NCI-H1930 (cell line): ENCODE measurements at regions not wholly inside any gene's neighbourhood (a gene's known extent, or its start where the extent isn't known, plus 50 kb on each side); places are given as distances from the start of the nearest gene placed in this dataset.
"Not testable (repeated sequence)": the region's sequence is repeated elsewhere in the genome, so short reads cannot be mapped to it uniquely, and the experiment has no call there.

Source experiments
- DNase-seq, 2 experiments: peaks; one replicate each; lab custom pipeline; 2025; lab: John Stamatoyannopoulos, UW

DNA sequence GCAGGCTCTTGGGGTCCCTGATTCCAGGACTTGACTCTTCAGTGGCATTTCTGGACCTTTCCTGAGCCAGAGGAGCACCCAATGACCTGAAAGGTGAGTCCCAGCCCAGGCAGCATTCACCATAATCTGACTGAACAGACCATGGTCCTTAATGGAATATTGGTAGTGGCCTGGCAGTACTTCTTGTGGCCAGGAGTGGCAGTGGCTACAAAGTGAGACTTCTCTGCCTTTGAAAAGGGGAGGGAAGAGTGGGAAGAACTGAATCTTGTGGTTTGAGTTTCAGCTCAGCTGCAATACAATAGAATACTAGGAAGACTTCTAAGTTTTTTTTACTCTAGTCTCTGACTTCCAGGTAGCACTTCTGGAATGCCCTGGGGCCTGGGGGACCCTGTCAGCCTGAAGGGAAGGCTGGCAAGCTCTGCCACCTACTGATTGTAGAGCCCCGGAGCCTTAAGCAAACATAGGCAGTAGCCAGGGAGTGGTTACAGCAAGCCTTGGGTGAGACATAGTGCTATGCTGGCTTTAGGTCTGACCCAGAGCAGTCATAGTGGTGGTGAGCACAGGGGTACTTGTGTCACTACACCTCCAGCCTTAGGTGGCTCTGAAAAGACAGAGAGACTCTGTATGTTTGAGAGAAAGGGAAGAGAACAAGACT lies 674.2 kb upstream of the MANEA start:
- no peak for DNase-seq

DNA sequence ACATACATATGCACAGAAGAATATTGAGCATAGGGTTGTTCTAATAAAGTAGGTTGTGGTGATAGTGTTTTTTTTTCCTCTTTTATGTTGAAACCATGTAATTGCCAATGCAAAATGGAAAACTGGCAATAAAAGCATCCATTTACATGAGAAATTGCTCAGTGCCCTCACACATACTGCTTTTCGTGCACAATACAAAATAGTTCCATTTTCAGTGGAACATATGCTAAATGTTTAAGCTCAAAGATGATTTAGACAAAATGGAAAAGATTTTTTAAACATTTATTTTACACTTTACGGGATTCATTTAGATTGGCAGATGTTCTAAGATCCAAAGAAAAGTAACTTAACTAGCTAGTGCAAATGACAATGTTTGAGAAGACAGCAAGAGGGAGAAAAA lies 678.1 kb upstream of the MANEA start:
- no peak for DNase-seq

DNA sequence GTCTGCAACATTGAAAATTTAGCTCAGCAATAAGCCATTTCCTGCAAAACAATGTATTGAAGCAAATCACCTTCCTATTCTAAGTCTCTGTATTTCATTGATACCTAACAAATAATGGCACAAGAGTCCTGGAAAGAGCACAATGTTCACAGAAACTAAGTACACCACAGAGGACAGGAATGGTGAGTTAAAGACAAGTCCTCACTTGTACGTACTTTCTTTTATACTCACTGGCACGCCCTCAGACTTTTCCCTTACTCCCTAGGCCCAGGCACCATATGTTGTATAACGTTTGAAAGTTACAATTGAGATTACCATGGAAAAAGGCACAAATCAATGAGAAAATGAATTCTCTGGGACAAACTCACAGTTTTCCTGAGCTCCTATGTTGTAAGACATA lies 683.0 kb upstream of the MANEA start:
- DNase-seq: no peak

GRCh38 chr6:94893327-94893726 lies 684.0 kb upstream of the MANEA start:
- no peak for DNase-seq

DNA sequence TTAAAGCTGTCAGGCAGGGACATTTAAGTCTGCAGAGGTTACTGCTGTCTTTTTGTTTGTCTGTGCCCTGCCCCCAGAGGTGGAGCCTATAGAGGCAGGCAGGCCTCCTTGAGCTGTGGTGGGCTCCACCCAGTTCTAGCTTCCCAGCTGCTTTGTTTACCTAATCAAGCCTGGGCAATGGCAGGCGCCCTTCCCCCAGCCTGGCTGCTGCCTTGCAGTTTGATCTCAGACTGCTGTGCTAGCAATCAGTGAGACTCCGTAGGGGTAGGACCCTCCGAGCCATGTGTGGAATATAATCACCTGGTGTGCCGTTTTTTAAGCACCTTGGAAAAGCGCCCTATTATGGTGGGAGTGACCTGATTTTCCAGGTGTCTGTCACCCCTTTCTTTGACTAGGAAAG lies 703.5 kb upstream of the MANEA start:
- not testable (repeated sequence) for DNase-seq

- DNase-seq: no peak
Measured at GRCh38 chr6:94862112-94862511, 715.2 kb upstream of the MANEA start.

DNA sequence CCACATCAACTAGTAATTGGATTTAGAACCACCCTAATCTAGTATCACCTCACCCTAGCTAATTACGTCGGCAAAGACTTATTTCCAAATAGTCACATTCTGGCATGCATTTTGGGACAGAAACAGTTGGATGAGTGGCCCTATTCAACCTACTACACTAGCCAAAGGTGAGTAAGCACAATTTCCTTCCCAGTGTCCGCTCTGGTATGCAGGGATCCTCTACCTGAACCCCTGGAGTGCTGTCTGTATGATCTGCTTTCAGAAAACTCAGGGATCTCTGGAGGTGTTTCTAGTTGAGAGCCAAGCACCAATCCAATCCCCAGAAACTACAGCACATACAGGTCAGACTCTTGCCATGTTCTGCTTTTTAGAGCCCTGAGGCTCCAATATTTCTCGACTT lies 717.4 kb upstream of the MANEA start:
- DNase-seq: no peak

- not testable (repeated sequence) for DNase-seq
Measured at GRCh38 chr6:94856999-94857398, 720.3 kb upstream of the MANEA start.

DNA sequence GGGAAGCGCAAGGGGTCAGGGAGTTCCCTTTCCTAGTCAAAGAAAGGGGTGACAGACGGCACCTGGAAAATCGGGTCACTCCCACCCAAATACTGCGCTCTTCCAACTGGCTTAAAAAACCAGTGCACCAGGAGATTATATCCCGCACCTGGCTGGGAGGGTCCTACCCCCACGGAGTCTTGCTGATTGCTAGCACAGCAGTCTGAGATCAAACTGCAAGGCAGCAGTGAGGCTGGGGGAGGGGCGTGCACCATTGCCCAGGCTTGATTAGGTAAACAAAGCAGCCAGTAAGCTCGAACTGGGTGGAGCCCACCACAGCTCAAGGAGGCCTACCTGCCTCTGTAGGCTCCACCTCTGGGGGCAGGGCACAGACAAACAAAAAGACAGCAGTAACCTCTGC lies 726.0 kb upstream of the MANEA start:
- DNase-seq: not testable (repeated sequence)

- no peak for DNase-seq
Measured at GRCh38 chr6:94845742-94846141, 731.6 kb upstream of the MANEA start.

GRCh38 chr6:94835264-94835663 lies 742.1 kb upstream of the MANEA start:
- no peak for DNase-seq

GRCh38 chr6:94813806-94814205 lies 763.5 kb upstream of the MANEA start:
- DNase-seq: no peak

- DNase-seq: no peak
Measured at GRCh38 chr6:94801344-94801743, 776.0 kb upstream of the MANEA start.

GRCh38 chr6:94785514-94785913 lies 791.8 kb upstream of the MANEA start:
- DNase-seq: no peak

GRCh38 chr6:94785081-94785480 lies 792.3 kb upstream of the MANEA start:
- DNase-seq: not testable (repeated sequence)

DNA sequence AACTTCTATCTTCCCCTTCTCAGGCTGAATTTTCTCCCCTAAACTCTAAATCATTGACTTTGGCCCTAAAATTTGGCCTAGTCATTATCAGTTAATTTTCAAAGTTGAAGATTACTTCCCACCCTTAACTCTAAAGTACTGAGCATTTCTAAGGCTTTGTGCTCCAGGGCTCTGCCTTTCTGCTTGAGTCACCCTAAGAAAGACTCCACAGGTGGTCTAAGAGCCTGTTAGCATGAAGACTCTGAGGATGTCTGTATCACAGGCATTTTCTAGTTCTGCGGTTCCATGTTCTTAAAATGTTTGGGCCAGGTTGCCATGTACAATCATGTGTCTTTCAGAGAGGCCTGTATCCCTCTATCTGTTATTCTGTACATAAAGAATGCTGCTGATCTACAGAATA lies 808.1 kb upstream of the MANEA start:
- no peak for DNase-seq

DNA sequence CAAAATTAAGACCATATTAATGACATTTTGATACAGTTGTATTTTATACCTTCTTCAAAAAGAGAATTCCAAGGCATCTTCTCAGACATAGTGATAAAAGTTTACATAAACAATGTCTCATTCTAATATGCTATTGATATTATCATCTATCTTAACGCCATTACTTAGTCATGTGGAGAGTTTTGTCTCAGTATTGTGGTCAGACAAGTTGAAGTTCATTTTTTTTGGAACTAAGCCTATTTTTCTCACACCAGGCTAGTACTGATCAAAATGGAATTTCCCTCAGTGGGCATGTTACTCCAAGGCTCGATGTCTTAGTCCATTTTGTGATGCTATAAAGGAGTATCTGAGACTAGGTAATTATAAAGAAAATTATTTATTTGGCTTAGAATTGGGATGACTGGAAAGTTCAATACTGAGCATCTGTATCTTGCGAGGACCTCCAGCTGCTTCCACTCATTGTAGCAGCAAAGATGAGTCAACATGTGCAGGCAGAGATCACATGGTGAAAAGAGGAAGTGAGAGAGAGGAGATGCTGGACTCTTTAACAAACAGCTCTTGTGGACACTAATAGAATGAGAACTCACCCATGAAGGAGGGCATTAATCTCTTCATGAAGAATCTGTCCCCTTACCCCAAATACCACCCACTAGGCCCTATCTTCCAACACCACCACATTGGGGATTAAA lies 825.5 kb upstream of the MANEA start:
- no peak for DNase-seq

GRCh38 chr6:94736236-94736635 lies 841.1 kb upstream of the MANEA start:
- no peak for DNase-seq

GRCh38 chr6:94735270-94735669 lies 842.1 kb upstream of the MANEA start:
- no peak for DNase-seq

GRCh38 chr6:94734751-94735150 lies 842.6 kb upstream of the MANEA start:
- DNase-seq: no peak

- DNase-seq: no peak
Measured at GRCh38 chr6:94733066-94733465, 844.3 kb upstream of the MANEA start.

DNA sequence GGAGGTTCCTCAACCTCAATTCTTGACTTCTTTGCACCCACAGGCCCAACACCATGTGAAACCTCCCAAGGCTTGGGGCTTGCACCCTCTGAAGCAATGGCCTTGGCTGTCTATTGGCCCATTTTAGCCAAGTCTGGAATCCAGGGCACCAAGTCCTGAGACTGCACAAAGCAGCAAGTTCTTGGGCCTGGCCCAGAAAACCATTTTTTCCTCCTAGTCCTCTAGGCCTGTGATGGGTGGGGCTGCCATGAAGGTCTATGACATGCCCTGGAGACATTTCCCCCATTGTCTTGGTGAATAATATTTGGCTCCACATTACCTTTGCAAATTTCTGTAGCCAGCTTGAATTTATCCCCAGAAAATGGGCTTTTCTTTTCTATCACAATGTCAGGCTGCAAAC lies 849.6 kb upstream of the MANEA start:
- no peak for DNase-seq

- no peak for DNase-seq
Measured at GRCh38 chr6:94721459-94721858, 855.9 kb upstream of the MANEA start.

DNA sequence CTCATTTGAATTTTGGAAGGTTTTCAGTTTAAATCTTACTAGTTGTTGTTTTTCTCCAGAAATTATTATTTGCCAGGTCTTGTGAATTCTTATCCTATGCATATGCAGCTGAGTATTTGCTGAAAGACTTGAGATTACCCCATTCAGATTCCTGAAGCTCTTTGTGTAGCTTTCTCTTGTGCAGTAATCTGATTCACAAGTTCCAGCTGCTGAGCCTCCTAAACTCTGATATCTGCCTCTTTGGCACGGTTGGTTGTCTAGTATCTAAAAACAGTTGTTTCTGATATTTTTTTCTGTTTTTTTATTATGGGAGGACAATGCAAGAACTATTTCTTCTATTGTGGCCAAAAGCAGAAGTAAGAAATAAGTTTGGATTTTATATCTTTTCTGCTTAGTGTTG lies 863.9 kb upstream of the MANEA start:
- no peak for DNase-seq
